Activated B cell treated with CpG ODN at 0.5 μM for 24 hours (primary cell): ENCODE measurements at regions not wholly inside any gene's neighbourhood (a gene's known extent, or its start where the extent isn't known, plus 50 kb on each side); places are given as distances from the start of the nearest gene placed in this dataset.
"Not testable (repeated sequence)": the region's sequence is repeated elsewhere in the genome, so short reads cannot be mapped to it uniquely, and the experiment has no call there.

ENCODE experiments used
- ATAC-seq: fragments of 200-7000 bp; cut with Tn5 transposase; one replicate; pipeline ENCODE4 v1.10.0; 2021; ENCODE audit warnings: low read depth, mild to moderate bottlenecking, moderate library complexity
- CTCF ChIA-PET: fragments of 350-600 bp; sonication (Branson Sonifier 250); formaldehyde crosslinking; loops from one replicate; lab custom pipeline; 2021; ENCODE audit warnings: antibody characterized with exemption; lab: Charles Lee
- POLR2A ChIA-PET: fragments of 350-600 bp; sonication (Branson Sonifier 250); formaldehyde crosslinking; loops from one replicate; lab custom pipeline; 2021; ENCODE audit warnings: antibody characterized with exemption; lab: Charles Lee
- DNase-seq: peaks from one replicate; pipeline ENCODE4 v3.0.0; 2022
- H3K27ac Mint-ChIP-seq: one replicate; pipeline ENCODE4 v1.8.0; 2020; ENCODE audit warnings: mixed read lengths
- H3K27me3 Mint-ChIP-seq: one replicate; pipeline ENCODE4 v1.8.0; 2021; ENCODE audit warnings: mixed read lengths
- H3K36me3 Mint-ChIP-seq: one replicate; pipeline ENCODE4 v1.8.0; 2021; ENCODE audit warnings: low read depth, mixed read lengths
- H3K4me1 Mint-ChIP-seq: one replicate; pipeline ENCODE4 v1.8.0; 2021; ENCODE audit warnings: mixed read lengths
- H3K4me3 Mint-ChIP-seq: one replicate; pipeline ENCODE4 v1.8.0; 2020; ENCODE audit warnings: mild to moderate bottlenecking, mixed read lengths
- H3K9me3 Mint-ChIP-seq: one replicate; pipeline ENCODE4 v1.8.0; 2020; ENCODE audit warnings: mixed read lengths
- intact Hi-C: fragments of 100-400 bp; cut with micrococcal nuclease; formaldehyde crosslinking; loops from one replicate; pipeline ENCODE4 v1.15.1; 2024
- TF ChIP-seq, protein P1 (sequence below): fragments of 200-600 bp; IDR thresholded peaks from one replicate; pipeline ENCODE4 v1.8.0; 2022; ENCODE audit warnings: antibody characterized with exemption, mild to moderate bottlenecking

DNA sequence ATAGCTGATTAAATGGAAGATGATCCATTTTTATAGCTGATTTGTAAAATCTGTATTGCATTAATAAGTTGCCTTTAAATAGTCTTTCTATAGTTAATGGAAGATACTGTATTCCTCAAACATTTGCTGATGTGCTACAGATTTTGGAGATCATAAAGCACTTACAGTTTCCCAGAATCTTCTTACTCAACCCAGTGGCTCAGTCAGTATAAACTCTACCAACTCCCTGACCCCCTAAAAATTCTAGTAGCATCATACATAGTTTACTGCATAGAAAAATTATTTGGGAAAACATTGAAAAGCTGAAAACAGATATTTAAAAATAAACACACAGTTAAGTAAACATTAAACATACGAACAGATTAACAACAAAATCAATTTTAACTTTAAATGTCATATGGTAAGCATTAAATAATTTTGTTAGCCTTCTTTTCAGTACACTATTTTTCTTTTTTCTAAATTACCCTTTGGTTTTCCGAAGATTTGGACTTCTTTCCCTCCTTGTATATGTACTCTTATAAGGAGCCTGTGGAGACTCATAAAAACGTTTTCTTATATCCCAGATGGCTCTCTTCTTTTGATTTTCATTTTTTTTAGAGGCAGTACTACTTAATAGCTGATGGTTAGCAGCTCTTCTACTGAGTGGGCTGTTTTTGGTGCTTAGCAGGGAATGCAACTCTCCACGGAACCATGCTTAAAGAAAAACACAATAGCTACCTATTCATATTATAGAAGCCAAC is 62.7 kb upstream of the BMP5 start:
- H3K27ac Mint-ChIP-seq: no peak overlapping the region
- H3K27me3 Mint-ChIP-seq: no peaks in the 10 kb centered on the region
- H3K4me3 Mint-ChIP-seq: no peak overlapping the region
- H3K4me1 Mint-ChIP-seq: no peaks in the 10 kb centered on the region
- intact Hi-C loops: no loop called here
- CTCF ChIA-PET: no interaction called here
- peaks cover 6% of the 10 kb centered on the region for H3K9me3 Mint-ChIP-seq
- ATAC-seq: no peak
- POLR2A ChIA-PET: no interaction called here
- no peaks in the 10 kb centered on the region for H3K36me3 Mint-ChIP-seq
- no peak for DNase-seq
- TF ChIP-seq, protein P1, sequence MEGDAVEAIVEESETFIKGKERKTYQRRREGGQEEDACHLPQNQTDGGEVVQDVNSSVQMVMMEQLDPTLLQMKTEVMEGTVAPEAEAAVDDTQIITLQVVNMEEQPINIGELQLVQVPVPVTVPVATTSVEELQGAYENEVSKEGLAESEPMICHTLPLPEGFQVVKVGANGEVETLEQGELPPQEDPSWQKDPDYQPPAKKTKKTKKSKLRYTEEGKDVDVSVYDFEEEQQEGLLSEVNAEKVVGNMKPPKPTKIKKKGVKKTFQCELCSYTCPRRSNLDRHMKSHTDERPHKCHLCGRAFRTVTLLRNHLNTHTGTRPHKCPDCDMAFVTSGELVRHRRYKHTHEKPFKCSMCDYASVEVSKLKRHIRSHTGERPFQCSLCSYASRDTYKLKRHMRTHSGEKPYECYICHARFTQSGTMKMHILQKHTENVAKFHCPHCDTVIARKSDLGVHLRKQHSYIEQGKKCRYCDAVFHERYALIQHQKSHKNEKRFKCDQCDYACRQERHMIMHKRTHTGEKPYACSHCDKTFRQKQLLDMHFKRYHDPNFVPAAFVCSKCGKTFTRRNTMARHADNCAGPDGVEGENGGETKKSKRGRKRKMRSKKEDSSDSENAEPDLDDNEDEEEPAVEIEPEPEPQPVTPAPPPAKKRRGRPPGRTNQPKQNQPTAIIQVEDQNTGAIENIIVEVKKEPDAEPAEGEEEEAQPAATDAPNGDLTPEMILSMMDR: no peak

DNA sequence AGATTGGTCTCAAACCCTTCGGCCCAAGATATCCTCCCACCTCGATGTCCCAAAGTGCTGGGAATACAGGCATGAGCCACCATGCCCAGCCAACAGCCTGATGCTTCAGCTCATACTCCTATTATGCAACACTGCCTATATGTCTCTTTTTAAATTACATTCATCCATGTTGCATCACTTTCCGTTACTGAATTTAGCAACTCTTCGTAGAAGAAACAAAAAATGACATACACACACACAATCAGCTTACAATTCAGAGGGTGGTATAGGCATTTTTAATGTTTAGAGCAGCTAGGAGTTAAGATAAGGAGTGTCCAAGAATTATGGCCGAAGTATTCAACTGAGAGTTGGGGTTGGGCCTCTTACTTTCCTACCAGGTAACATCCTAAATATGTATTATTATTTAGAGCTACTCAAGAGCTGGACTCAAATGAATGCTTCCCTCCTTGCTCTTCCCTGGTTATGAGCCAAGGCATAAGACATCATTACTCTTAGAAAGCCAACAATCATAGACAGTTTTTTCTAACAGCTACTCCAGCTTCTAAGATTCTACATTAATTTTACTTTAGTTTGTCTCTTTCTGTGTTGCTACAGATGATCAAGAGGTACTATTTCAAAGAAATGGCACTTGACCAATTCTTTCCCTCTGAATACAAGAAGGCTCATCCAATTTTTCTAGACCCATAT is 62.0 kb upstream of the BMP5 start:
- Mint-ChIP-seq H3K4me1 (no peaks in the 10 kb centered on the region), H3K36me3 (no peaks in the 10 kb centered on the region), H3K27me3 (no peaks in the 10 kb centered on the region), H3K4me3 (no peak overlapping the region), H3K27ac (no peak overlapping the region), H3K9me3 (peaks cover 6% of the 10 kb centered on the region)
- DNase-seq (no peak), ATAC-seq (no peak)
- ChIA-PET POLR2A (no interaction called here), CTCF (no interaction called here)
- intact Hi-C loops: no loop called here
- TF ChIP-seq, protein P1: no peak

DNA sequence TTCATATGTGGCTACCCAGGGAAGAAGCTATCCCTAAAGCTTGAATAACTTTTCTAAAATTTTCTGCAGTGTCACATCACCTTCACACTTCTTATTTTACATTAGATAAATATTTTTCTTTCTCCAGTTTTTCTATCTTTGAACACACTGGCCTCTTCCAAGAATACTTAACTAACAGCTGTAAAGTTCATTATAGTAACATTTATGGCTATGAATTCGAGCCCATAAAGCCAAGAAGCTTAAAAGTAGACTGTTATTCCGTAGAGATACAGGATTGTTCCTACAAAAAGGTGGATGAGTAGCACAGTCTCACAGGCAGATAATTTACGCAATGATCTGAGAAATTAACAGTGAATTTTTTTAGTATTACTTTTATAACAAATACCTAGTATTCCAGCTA is 55.7 kb upstream of the BMP5 start:
- Mint-ChIP-seq H3K9me3 (peaks cover 9% of the 10 kb centered on the region), H3K27ac (no peak overlapping the region), H3K27me3 (no peaks in the 10 kb centered on the region), H3K4me1 (no peaks in the 10 kb centered on the region), H3K36me3 (no peaks in the 10 kb centered on the region), H3K4me3 (no peak overlapping the region)
- TF ChIP-seq, protein P1: no peak
- ChIA-PET CTCF (no interaction called here), POLR2A (no interaction called here)
- DNase-seq: no peak
- intact Hi-C loops: no loop called here
- no peak for ATAC-seq

DNA sequence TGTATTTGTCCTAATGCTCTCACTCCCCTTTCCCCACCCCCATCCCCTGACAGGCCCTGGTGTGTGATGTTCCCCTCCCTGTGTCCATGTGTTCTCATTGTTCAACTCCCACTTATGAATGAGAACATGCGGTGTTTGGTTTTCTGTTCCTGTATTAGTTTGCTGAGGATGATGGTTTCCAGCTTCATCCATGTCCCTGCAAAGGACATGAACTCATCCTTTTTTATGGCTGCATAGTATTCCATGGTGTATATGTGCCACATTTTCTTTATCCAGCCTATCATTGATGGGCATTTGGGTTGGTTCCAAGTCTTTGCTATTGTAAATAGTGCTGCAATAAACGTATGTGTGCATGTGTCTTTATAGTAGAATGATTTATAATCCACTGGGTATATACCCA is 52.3 kb upstream of the BMP5 start:
- CTCF ChIA-PET, H3K27me3 Mint-ChIP-seq, ATAC-seq, intact Hi-C loops, H3K4me3 Mint-ChIP-seq, DNase-seq, H3K36me3 Mint-ChIP-seq, POLR2A ChIA-PET, H3K27ac Mint-ChIP-seq, H3K9me3 Mint-ChIP-seq, H3K4me1 Mint-ChIP-seq: not testable (repeated sequence)

DNA sequence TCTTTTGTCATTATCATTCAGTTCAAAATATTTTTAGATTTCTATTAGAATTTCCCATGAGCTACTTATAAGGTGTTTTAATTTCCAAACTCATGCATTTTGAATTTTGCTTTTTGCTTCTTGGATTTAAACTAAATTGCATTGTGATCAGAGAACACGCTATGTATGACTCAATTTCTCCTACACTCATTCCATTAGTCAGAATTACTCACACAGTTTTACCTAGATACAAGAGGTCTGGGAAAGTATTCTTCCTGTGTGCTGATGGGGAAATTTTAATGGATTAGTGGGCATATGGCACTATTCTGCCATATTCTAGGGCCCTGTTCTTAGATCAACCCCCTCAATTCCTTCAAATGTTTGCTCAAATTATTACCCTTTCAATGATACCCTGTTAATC is 49.9 kb upstream of the BMP5 start:
- TF ChIP-seq, protein P1: no peak
- POLR2A ChIA-PET: no interaction called here
- no peak for DNase-seq
- Mint-ChIP-seq H3K27me3 (no peaks in the 10 kb centered on the region), H3K4me1 (no peaks in the 10 kb centered on the region), H3K9me3 (peaks cover 8% of the 10 kb centered on the region), H3K27ac (no peak overlapping the region), H3K4me3 (no peak overlapping the region), H3K36me3 (no peaks in the 10 kb centered on the region)
- intact Hi-C loops: no loop called here
- no peak for ATAC-seq
- CTCF ChIA-PET: no interaction called here
